Mucosa of descending colon (tissue), 3 donors: ENCODE measurements at regions not wholly inside any gene's neighbourhood (a gene's known extent, or its start where the extent isn't known, plus 50 kb on each side); places are given as distances from the start of the nearest gene placed in this dataset.

Experiments
- ATAC-seq: fragments of 200-7000 bp; cut with Tn5 transposase; one replicate; pipeline ENCODE4 v1.9.1; 2020; ENCODE audit warnings: mild to moderate bottlenecking, moderate library complexity
- DNase-seq, 3 donors: peaks; one replicate each; pipeline ENCODE4 v3.0.0-alpha.2; 2020
- H3K36me3 ChIP-seq: fragments of 200-600 bp; one replicate; pipeline ENCODE4 v1.8.0; 2021; ENCODE audit warnings: low read depth, mild to moderate bottlenecking
- H3K4me1 ChIP-seq: fragments of 200-600 bp; one replicate; pipeline ENCODE4 v1.8.0; 2021; ENCODE audit warnings: low read depth, mild to moderate bottlenecking
- H3K4me3 ChIP-seq: fragments of 200-600 bp; one replicate; pipeline ENCODE4 v1.8.0; 2021; ENCODE audit warnings: mild to moderate bottlenecking
- H3K9me3 ChIP-seq: fragments of 200-600 bp; one replicate; pipeline ENCODE4 v1.8.0; 2021; ENCODE audit warnings: mild to moderate bottlenecking
- CTCF ChIP-seq: fragments of 200-600 bp; IDR thresholded peaks from one replicate; pipeline ENCODE4 v1.8.0; 2022; ENCODE audit warnings: antibody characterized with exemption, mild to moderate bottlenecking
- intact Hi-C, 2 donors: fragments of 100-400 bp; cut with DNase I in 1 of 2; cut with micrococcal nuclease in 1 of 2; formaldehyde crosslinking; loops; one replicate each; pipeline versions ENCODE4 v1.11.0 to v1.11.1; 2022; cut with DNase I, micrococcal nuclease
- donor health status: DM: no; HTN: no; CAD: no; lungs with moderate emphysema.
- donor health status: DM: no; HTN: no; CAD: no.
- donor health status: DM: no; HTN: yes; CAD: no.

GRCh38 chr11:11074686-11075335 lies 217.0 kb upstream of the ZBED5 start:
- Histone ChIP-seq H3K36me3 (no peaks in the 10 kb centered on the region), H3K4me3 (no peak overlapping the region), H3K9me3 (no peaks in the 10 kb centered on the region), H3K4me1 (no peaks in the 10 kb centered on the region)
- no peak for TF ChIP-seq CTCF
- ATAC-seq (no peak), DNase-seq (no peak)
- intact Hi-C loops, result no loop called here

- ATAC-seq, result no peak
- no peak for TF ChIP-seq CTCF
- Histone ChIP-seq H3K4me3 (no peak overlapping the region), H3K4me1 (no peaks in the 10 kb centered on the region), H3K9me3 (no peaks in the 10 kb centered on the region), H3K36me3 (no peaks in the 10 kb centered on the region)
- intact Hi-C loops, result no loop called here
- no peak for DNase-seq
These were observed 216.1 kb upstream of the ZBED5 start for GRCh38 chr11:11073996-11074395.

- H3K9me3 ChIP-seq, result no peaks in the 10 kb centered on the region
- TF ChIP-seq CTCF, result no peak
- no peak overlapping the region for H3K4me3 ChIP-seq
- intact Hi-C loops, result no loop called here
- no peaks in the 10 kb centered on the region for H3K4me1 ChIP-seq
- ATAC-seq (no peak), DNase-seq (no peak)
- H3K36me3 ChIP-seq, result no peaks in the 10 kb centered on the region
These were observed 214.2 kb upstream of the ZBED5 start for GRCh38 chr11:11072067-11072466.

GRCh38 chr11:11071486-11071885 lies 213.6 kb upstream of the ZBED5 start:
- no peak for TF ChIP-seq CTCF
- DNase-seq (no peak), ATAC-seq (no peak)
- no peaks in the 10 kb centered on the region for H3K4me1 ChIP-seq
- intact Hi-C loops, result no loop called here
- H3K9me3 ChIP-seq, result no peaks in the 10 kb centered on the region
- no peaks in the 10 kb centered on the region for H3K36me3 ChIP-seq
- H3K4me3 ChIP-seq, result no peak overlapping the region

- no peak for TF ChIP-seq CTCF
- Histone ChIP-seq H3K9me3 (no peaks in the 10 kb centered on the region), H3K36me3 (no peaks in the 10 kb centered on the region), H3K4me3 (no peak overlapping the region), H3K4me1 (no peaks in the 10 kb centered on the region)
- DNase-seq, result no peak
- intact Hi-C loops, result no loop called here
- no peak for ATAC-seq
These were observed 213.1 kb upstream of the ZBED5 start for GRCh38 chr11:11070976-11071375.
